T-helper 2 cell treated with Interferon-gamma antibody and Interleukin-4, amounts not matched to agents 5 μg/mL and 100 μg/mL, for 36 hours (primary cell): ENCODE measurements at regions not wholly inside any gene's neighbourhood (a gene's known extent, or its start where the extent isn't known, plus 50 kb on each side); places are given as distances from the start of the nearest gene placed in this dataset.

Source experiments
- DNase-seq: peaks from one replicate; pipeline ENCODE4 v3.0.0; 2021; ENCODE audit warnings: low spot score
- H3K27ac Mint-ChIP-seq: one replicate; pipeline ENCODE4 v1.8.0; 2021; ENCODE audit warnings: mild to moderate bottlenecking, mixed read lengths
- H3K27me3 Mint-ChIP-seq: one replicate; pipeline ENCODE4 v1.8.0; 2021; ENCODE audit warnings: low read depth, mixed read lengths
- H3K36me3 Mint-ChIP-seq: one replicate; pipeline ENCODE4 v1.8.0; 2021; ENCODE audit warnings: low read depth, mixed read lengths
- H3K4me1 Mint-ChIP-seq: one replicate; pipeline ENCODE4 v1.8.0; 2021; ENCODE audit warnings: low read depth, mixed read lengths
- H3K4me3 Mint-ChIP-seq: one replicate; pipeline ENCODE4 v1.8.0; 2022; ENCODE audit warnings: mild to moderate bottlenecking, moderate library complexity, mixed read lengths
- H3K9me3 Mint-ChIP-seq: one replicate; pipeline ENCODE4 v1.8.0; 2021; ENCODE audit warnings: mixed read lengths

- DNase-seq = no peak
- Mint-ChIP-seq H3K4me1 (no peaks in the 10 kb centered on the region), H3K27me3 (peaks cover 33% of the 10 kb centered on the region), H3K4me3 (no peak overlapping the region), H3K9me3 (no peaks in the 10 kb centered on the region), H3K36me3 (no peaks in the 10 kb centered on the region), H3K27ac (no peak overlapping the region)
These were observed 121.7 kb downstream of the ZNF280B start for GRCh38 chr22:22386602-22387385.

- Mint-ChIP-seq H3K4me3 (no peak overlapping the region), H3K36me3 (no peaks in the 10 kb centered on the region), H3K27me3 (peaks cover 32% of the 10 kb centered on the region), H3K4me1 (no peaks in the 10 kb centered on the region), H3K9me3 (no peaks in the 10 kb centered on the region), H3K27ac (no peak overlapping the region)
- DNase-seq = no peak
These were observed 121.2 kb downstream of the ZNF280B start for GRCh38 chr22:22387386-22387736.

- peaks cover 28% of the 10 kb centered on the region for H3K27me3 Mint-ChIP-seq
- no peak for DNase-seq
- H3K9me3 Mint-ChIP-seq = no peaks in the 10 kb centered on the region
- no peak overlapping the region for H3K4me3 Mint-ChIP-seq
- no peaks in the 10 kb centered on the region for H3K36me3 Mint-ChIP-seq
- no peak overlapping the region for H3K27ac Mint-ChIP-seq
- no peaks in the 10 kb centered on the region for H3K4me1 Mint-ChIP-seq
These were observed 120.5 kb downstream of the ZNF280B start for GRCh38 chr22:22388090-22388489.

GRCh38 chr22:22388494-22388893 lies 120.0 kb downstream of the ZNF280B start:
- Mint-ChIP-seq H3K36me3 (no peaks in the 10 kb centered on the region), H3K27ac (no peak overlapping the region), H3K27me3 (peaks cover 24% of the 10 kb centered on the region), H3K4me1 (no peaks in the 10 kb centered on the region), H3K9me3 (no peaks in the 10 kb centered on the region), H3K4me3 (no peak overlapping the region)
- no peak for DNase-seq

GRCh38 chr22:22389467-22389866 lies 119.1 kb downstream of the ZNF280B start:
- no peak overlapping the region for H3K27ac Mint-ChIP-seq
- no peaks in the 10 kb centered on the region for H3K36me3 Mint-ChIP-seq
- H3K27me3 Mint-ChIP-seq = peaks cover 16% of the 10 kb centered on the region
- DNase-seq = no peak
- no peaks in the 10 kb centered on the region for H3K9me3 Mint-ChIP-seq
- H3K4me1 Mint-ChIP-seq = no peaks in the 10 kb centered on the region
- no peak overlapping the region for H3K4me3 Mint-ChIP-seq

GRCh38 chr22:22390989-22391388 lies 117.6 kb downstream of the ZNF280B start:
- H3K27me3 Mint-ChIP-seq = peaks cover 10% of the 10 kb centered on the region
- H3K9me3 Mint-ChIP-seq = no peaks in the 10 kb centered on the region
- H3K4me3 Mint-ChIP-seq = no peak overlapping the region
- H3K36me3 Mint-ChIP-seq = no peaks in the 10 kb centered on the region
- H3K27ac Mint-ChIP-seq = no peak overlapping the region
- no peaks in the 10 kb centered on the region for H3K4me1 Mint-ChIP-seq
- DNase-seq = no peak

GRCh38 chr22:22391543-22391942 lies 117.0 kb downstream of the ZNF280B start:
- no peaks in the 10 kb centered on the region for H3K4me1 Mint-ChIP-seq

GRCh38 chr22:22392131-22392530 lies 116.4 kb downstream of the ZNF280B start:
- Mint-ChIP-seq H3K27ac (no peak overlapping the region), H3K4me1 (no peaks in the 10 kb centered on the region), H3K27me3 (peaks cover 10% of the 10 kb centered on the region), H3K9me3 (no peaks in the 10 kb centered on the region), H3K36me3 (no peaks in the 10 kb centered on the region), H3K4me3 (no peak overlapping the region)
- DNase-seq = no peak

More at GRCh38 chr22:22391543-22391942, 117.0 kb downstream of the ZNF280B start:
- H3K27me3 Mint-ChIP-seq = peaks cover 10% of the 10 kb centered on the region
- no peak overlapping the region for H3K27ac Mint-ChIP-seq
- DNase-seq = no peak
- H3K9me3 Mint-ChIP-seq = no peaks in the 10 kb centered on the region
- no peak overlapping the region for H3K4me3 Mint-ChIP-seq
- H3K36me3 Mint-ChIP-seq = no peaks in the 10 kb centered on the region

- H3K4me3 Mint-ChIP-seq = no peak overlapping the region
- no peak for DNase-seq
- no peak overlapping the region for H3K27ac Mint-ChIP-seq
- no peaks in the 10 kb centered on the region for H3K4me1 Mint-ChIP-seq
- no peaks in the 10 kb centered on the region for H3K36me3 Mint-ChIP-seq
- H3K9me3 Mint-ChIP-seq = no peaks in the 10 kb centered on the region
- peaks cover 14% of the 10 kb centered on the region for H3K27me3 Mint-ChIP-seq
These were observed 114.0 kb downstream of the ZNF280B start for GRCh38 chr22:22394591-22394990.

- DNase-seq = no peak
- H3K27ac Mint-ChIP-seq = no peak overlapping the region
- peaks cover 15% of the 10 kb centered on the region for H3K27me3 Mint-ChIP-seq
- no peaks in the 10 kb centered on the region for H3K36me3 Mint-ChIP-seq
- H3K4me1 Mint-ChIP-seq = no peaks in the 10 kb centered on the region
- H3K9me3 Mint-ChIP-seq = no peaks in the 10 kb centered on the region
- H3K4me3 Mint-ChIP-seq = no peak overlapping the region
These were observed 113.3 kb downstream of the ZNF280B start for GRCh38 chr22:22395245-22395644.

- Mint-ChIP-seq H3K4me1 (no peaks in the 10 kb centered on the region), H3K27ac (no peak overlapping the region)
These were observed 111.7 kb downstream of the ZNF280B start for GRCh38 chr22:22396741-22397291.

GRCh38 chr22:22397292-22397870 lies 111.2 kb downstream of the ZNF280B start:
- Mint-ChIP-seq H3K4me1 (no peaks in the 10 kb centered on the region), H3K27me3 (peaks cover 21% of the 10 kb centered on the region), H3K36me3 (no peaks in the 10 kb centered on the region), H3K9me3 (no peaks in the 10 kb centered on the region), H3K4me3 (no peak overlapping the region), H3K27ac (no peak overlapping the region)
- no peak for DNase-seq

More at GRCh38 chr22:22396741-22397291, 111.7 kb downstream of the ZNF280B start:
- no peaks in the 10 kb centered on the region for H3K36me3 Mint-ChIP-seq
- no peak overlapping the region for H3K4me3 Mint-ChIP-seq
- H3K27me3 Mint-ChIP-seq = peaks cover 23% of the 10 kb centered on the region
- H3K9me3 Mint-ChIP-seq = no peaks in the 10 kb centered on the region
- no peak for DNase-seq

GRCh38 chr22:22397875-22398524 lies 110.5 kb downstream of the ZNF280B start:
- H3K36me3 Mint-ChIP-seq = no peaks in the 10 kb centered on the region
- peaks cover 19% of the 10 kb centered on the region for H3K27me3 Mint-ChIP-seq
- H3K4me3 Mint-ChIP-seq = no peak overlapping the region
- no peaks in the 10 kb centered on the region for H3K9me3 Mint-ChIP-seq
- no peak for DNase-seq
- H3K4me1 Mint-ChIP-seq = no peaks in the 10 kb centered on the region
- no peak overlapping the region for H3K27ac Mint-ChIP-seq
